ENCODE measurements at regions not wholly inside any gene's neighbourhood (a gene's known extent, or its start where the extent isn't known, plus 50 kb on each side); places are given as distances from the start of the nearest gene placed in this dataset.

GRCh38 chr6:146895772-146896061 lies 296.9 kb downstream of the ADGB start:
- DNase-seq = no peak
- H3K27me3 ChIP-seq (ENCODE audit: control insufficient read depth, insufficient read depth, low read length) = no peaks in the 10 kb centered on the region
- H3K4me3 ChIP-seq (ENCODE audit: low read length) = no peak overlapping the region
- H3K4me1 ChIP-seq (ENCODE audit: control insufficient read depth, insufficient read depth, low read length) = no peaks in the 10 kb centered on the region
- no peaks in the 10 kb centered on the region for H3K9me3 ChIP-seq (ENCODE audit: control insufficient read depth, low read depth, low read length)
- no peak overlapping the region for H3K27ac ChIP-seq (ENCODE audit: low read length)
- H3K36me3 ChIP-seq (ENCODE audit: control insufficient read depth, insufficient read depth, low read length) = no peaks in the 10 kb centered on the region
- WGBS (ENCODE audit: insufficient coverage, low lambda C conversion rate) = 50% methylated on average over 2 of the region's 3 CpGs

GRCh38 chr6:146896062-146896813 lies 297.5 kb downstream of the ADGB start:
- H3K4me1 ChIP-seq (ENCODE audit: control insufficient read depth, insufficient read depth, low read length) = no peaks in the 10 kb centered on the region
- no peak overlapping the region for H3K4me3 ChIP-seq (ENCODE audit: low read length)
- H3K27me3 ChIP-seq (ENCODE audit: control insufficient read depth, insufficient read depth, low read length) = no peaks in the 10 kb centered on the region
- no peaks in the 10 kb centered on the region for H3K36me3 ChIP-seq (ENCODE audit: control insufficient read depth, insufficient read depth, low read length)
- no CpG with 5 or more reads among the region's 8 CpGs for WGBS (ENCODE audit: insufficient coverage, low lambda C conversion rate)
- DNase-seq = no peak
- H3K9me3 ChIP-seq (ENCODE audit: control insufficient read depth, low read depth, low read length) = no peaks in the 10 kb centered on the region
- no peak overlapping the region for H3K27ac ChIP-seq (ENCODE audit: low read length)

- Histone ChIP-seq H3K36me3 (ENCODE audit: control insufficient read depth, insufficient read depth, low read length) (no peaks in the 10 kb centered on the region), H3K27me3 (ENCODE audit: control insufficient read depth, insufficient read depth, low read length) (no peaks in the 10 kb centered on the region), H3K27ac (ENCODE audit: low read length) (no peak overlapping the region), H3K4me3 (ENCODE audit: low read length) (no peak overlapping the region), H3K4me1 (ENCODE audit: control insufficient read depth, insufficient read depth, low read length) (no peaks in the 10 kb centered on the region), H3K9me3 (ENCODE audit: control insufficient read depth, low read depth, low read length) (no peaks in the 10 kb centered on the region)
- DNase-seq = no peak
- WGBS (ENCODE audit: insufficient coverage, low lambda C conversion rate) = 100% methylated on average over 2 of the region's 4 CpGs
These were observed 298.4 kb downstream of the ADGB start for GRCh38 chr6:146896960-146897701.

- H3K27me3 ChIP-seq (ENCODE audit: control insufficient read depth, insufficient read depth, low read length) = no peaks in the 10 kb centered on the region
- no peaks in the 10 kb centered on the region for H3K36me3 ChIP-seq (ENCODE audit: control insufficient read depth, insufficient read depth, low read length)
- no peak for DNase-seq
- WGBS (ENCODE audit: insufficient coverage, low lambda C conversion rate) = 94% methylated on average over 6 of the region's 6 CpGs
- H3K4me1 ChIP-seq (ENCODE audit: control insufficient read depth, insufficient read depth, low read length) = no peaks in the 10 kb centered on the region
- no peak overlapping the region for H3K27ac ChIP-seq (ENCODE audit: low read length)
- H3K4me3 ChIP-seq (ENCODE audit: low read length) = no peak overlapping the region
- no peaks in the 10 kb centered on the region for H3K9me3 ChIP-seq (ENCODE audit: control insufficient read depth, low read depth, low read length)
These were observed 299.5 kb downstream of the ADGB start for GRCh38 chr6:146898069-146898887.

DNA sequence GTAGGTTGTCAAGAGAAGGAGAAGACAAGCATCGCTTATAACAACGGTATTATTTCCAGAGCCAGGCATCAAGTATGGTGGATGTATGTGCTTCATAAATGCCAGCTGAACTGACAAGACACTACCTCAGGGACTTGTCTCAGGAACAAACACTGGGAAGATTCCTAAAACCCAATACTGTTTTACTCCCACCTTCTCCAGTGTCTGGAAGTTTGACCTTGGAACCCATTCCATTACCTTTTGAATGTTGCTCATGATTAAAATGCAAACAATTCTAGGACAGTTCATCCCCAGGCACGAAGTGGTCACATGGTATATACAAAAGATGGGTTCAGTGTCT lies 300.1 kb downstream of the ADGB start:
- Histone ChIP-seq H3K27ac (ENCODE audit: low read length) (no peak overlapping the region), H3K9me3 (ENCODE audit: control insufficient read depth, low read depth, low read length) (no peaks in the 10 kb centered on the region), H3K4me3 (ENCODE audit: low read length) (no peak overlapping the region), H3K4me1 (ENCODE audit: control insufficient read depth, insufficient read depth, low read length) (no peaks in the 10 kb centered on the region), H3K27me3 (ENCODE audit: control insufficient read depth, insufficient read depth, low read length) (no peaks in the 10 kb centered on the region), H3K36me3 (ENCODE audit: control insufficient read depth, insufficient read depth, low read length) (no peaks in the 10 kb centered on the region)
- DNase-seq = no peak
- WGBS (ENCODE audit: insufficient coverage, low lambda C conversion rate) = no CpG with 5 or more reads among the region's 3 CpGs

DNA sequence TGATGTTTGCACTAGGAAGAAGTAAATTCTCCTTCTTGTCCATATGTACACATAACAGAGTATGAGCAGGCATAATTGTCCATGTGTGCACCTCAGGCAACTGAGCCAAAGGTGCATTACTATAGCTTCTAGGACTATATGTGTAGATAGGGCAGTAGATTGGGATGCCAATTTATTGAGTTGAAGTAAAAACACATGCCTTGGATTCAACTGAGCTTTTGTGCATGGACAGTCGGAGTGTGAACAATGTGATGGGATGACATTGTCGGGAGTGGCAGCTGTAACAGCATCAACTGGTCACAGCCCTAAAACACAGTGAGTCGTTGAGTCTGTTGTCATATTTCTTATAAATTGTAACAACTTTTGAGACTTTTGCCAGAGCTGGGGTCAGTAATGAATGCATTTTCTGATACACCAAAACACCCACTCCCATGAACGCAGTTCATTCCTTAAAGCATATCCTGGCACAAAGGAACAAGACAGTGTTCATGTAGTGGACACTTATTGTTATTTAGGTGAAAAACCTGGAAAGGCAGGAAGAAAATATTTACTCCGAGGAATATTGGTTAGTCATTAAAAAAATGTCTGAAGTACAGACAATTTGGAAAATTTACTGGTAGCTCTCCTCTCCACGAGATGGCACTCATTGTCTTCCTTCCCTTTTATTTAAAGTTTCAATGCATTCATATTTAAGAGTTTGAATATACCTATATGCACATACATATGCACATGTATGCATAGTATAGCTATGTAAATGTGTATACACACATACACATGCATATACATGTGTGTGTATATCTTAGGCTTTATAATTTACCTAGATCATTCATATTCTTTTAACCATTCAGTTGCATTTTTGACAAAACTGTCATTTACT lies 302.0 kb upstream of the STXBP5 start:
- no peaks in the 10 kb centered on the region for H3K27me3 ChIP-seq (ENCODE audit: control insufficient read depth, insufficient read depth, low read length)
- H3K36me3 ChIP-seq (ENCODE audit: control insufficient read depth, insufficient read depth, low read length) = no peaks in the 10 kb centered on the region
- H3K9me3 ChIP-seq (ENCODE audit: control insufficient read depth, low read depth, low read length) = no peaks in the 10 kb centered on the region
- DNase-seq = no peak
- no peak overlapping the region for H3K27ac ChIP-seq (ENCODE audit: low read length)
- H3K4me3 ChIP-seq (ENCODE audit: low read length) = no peak overlapping the region
- H3K4me1 ChIP-seq (ENCODE audit: control insufficient read depth, insufficient read depth, low read length) = no peaks in the 10 kb centered on the region
- WGBS (ENCODE audit: insufficient coverage, low lambda C conversion rate) = 86% methylated on average over 1 of the region's 6 CpGs

- H3K27me3 ChIP-seq (ENCODE audit: control insufficient read depth, insufficient read depth, low read length) = no peaks in the 10 kb centered on the region
- H3K9me3 ChIP-seq (ENCODE audit: control insufficient read depth, low read depth, low read length) = no peaks in the 10 kb centered on the region
- no peaks in the 10 kb centered on the region for H3K36me3 ChIP-seq (ENCODE audit: control insufficient read depth, insufficient read depth, low read length)
- H3K4me3 ChIP-seq (ENCODE audit: low read length) = no peak overlapping the region
- no peak overlapping the region for H3K27ac ChIP-seq (ENCODE audit: low read length)
- H3K4me1 ChIP-seq (ENCODE audit: control insufficient read depth, insufficient read depth, low read length) = no peaks in the 10 kb centered on the region
- no peak for DNase-seq
- no CpG with 5 or more reads among the region's 1 CpG for WGBS (ENCODE audit: insufficient coverage, low lambda C conversion rate)
These were observed 301.4 kb upstream of the STXBP5 start for GRCh38 chr6:146902846-146903245.

DNA sequence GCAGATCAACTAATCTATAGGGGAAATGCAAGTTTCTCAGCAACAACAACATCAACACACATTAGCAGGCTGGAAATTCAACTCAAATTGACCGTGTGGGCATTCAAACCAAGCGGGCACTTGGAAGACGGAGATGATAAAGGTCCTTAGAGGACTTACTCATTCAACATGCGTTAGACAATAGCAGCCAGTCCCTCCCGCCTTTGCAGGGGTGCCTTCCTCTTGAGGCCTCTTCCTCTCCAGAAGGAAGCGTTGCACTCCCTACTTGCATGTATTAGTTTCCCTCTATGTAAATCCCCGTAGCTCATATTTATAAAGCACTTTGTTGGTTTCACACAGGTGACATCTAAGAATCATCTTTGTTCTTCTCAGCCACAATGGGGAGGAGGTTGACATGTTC lies 300.8 kb upstream of the STXBP5 start:
- Histone ChIP-seq H3K9me3 (ENCODE audit: control insufficient read depth, low read depth, low read length) (no peaks in the 10 kb centered on the region), H3K27me3 (ENCODE audit: control insufficient read depth, insufficient read depth, low read length) (no peaks in the 10 kb centered on the region), H3K4me1 (ENCODE audit: control insufficient read depth, insufficient read depth, low read length) (no peaks in the 10 kb centered on the region), H3K36me3 (ENCODE audit: control insufficient read depth, insufficient read depth, low read length) (no peaks in the 10 kb centered on the region), H3K27ac (ENCODE audit: low read length) (no peak overlapping the region), H3K4me3 (ENCODE audit: low read length) (no peak overlapping the region)
- DNase-seq = no peak
- no CpG with 5 or more reads among the region's 7 CpGs for WGBS (ENCODE audit: insufficient coverage, low lambda C conversion rate)

DNA sequence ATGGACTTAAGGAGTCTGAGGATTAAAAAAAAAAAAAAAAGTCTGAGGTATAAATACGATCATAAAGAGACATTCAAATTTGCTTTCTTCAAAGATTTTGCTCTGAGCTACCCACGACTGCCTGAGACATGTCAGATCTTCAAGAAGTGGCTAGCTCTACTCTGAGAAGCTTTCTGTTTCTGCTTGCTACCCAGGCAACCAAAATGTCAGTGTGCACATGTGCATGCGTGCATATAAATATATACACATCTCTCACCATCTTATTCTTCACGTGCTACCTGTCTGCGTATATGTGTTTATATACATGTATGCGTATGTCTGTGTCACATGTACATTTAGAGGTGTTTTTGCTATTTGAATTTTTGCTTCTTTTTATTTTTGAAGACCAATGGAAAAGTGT lies 299.6 kb upstream of the STXBP5 start:
- no peak overlapping the region for H3K4me3 ChIP-seq (ENCODE audit: low read length)

GRCh38 chr6:146905181-146905704 lies 299.0 kb upstream of the STXBP5 start:
- H3K27me3 ChIP-seq (ENCODE audit: control insufficient read depth, insufficient read depth, low read length) = no peaks in the 10 kb centered on the region
- H3K27ac ChIP-seq (ENCODE audit: low read length) = no peak overlapping the region
- H3K9me3 ChIP-seq (ENCODE audit: control insufficient read depth, low read depth, low read length) = no peaks in the 10 kb centered on the region
- DNase-seq = peak in 1 of 2 donors; percentile 10
- H3K4me1 ChIP-seq (ENCODE audit: control insufficient read depth, insufficient read depth, low read length) = no peaks in the 10 kb centered on the region
- no peak overlapping the region for H3K4me3 ChIP-seq (ENCODE audit: low read length)
- no peaks in the 10 kb centered on the region for H3K36me3 ChIP-seq (ENCODE audit: control insufficient read depth, insufficient read depth, low read length)

More for the DNA sequence above, 299.6 kb upstream of the STXBP5 start:
- no peaks in the 10 kb centered on the region for H3K4me1 ChIP-seq (ENCODE audit: control insufficient read depth, insufficient read depth, low read length)
- 100% methylated on average over 1 of the region's 6 CpGs for WGBS (ENCODE audit: insufficient coverage, low lambda C conversion rate)
- H3K27me3 ChIP-seq (ENCODE audit: control insufficient read depth, insufficient read depth, low read length) = no peaks in the 10 kb centered on the region
- no peaks in the 10 kb centered on the region for H3K36me3 ChIP-seq (ENCODE audit: control insufficient read depth, insufficient read depth, low read length)
- no peak overlapping the region for H3K27ac ChIP-seq (ENCODE audit: low read length)
- no peak for DNase-seq
- H3K9me3 ChIP-seq (ENCODE audit: control insufficient read depth, low read depth, low read length) = no peaks in the 10 kb centered on the region

Measured in large intestine (tissue), 3 donors.